Breast epithelium (tissue), 3 donors: ENCODE measurements at regions not wholly inside any gene's neighbourhood (a gene's known extent, or its start where the extent isn't known, plus 50 kb on each side); places are given as distances from the start of the nearest gene placed in this dataset.

Experiments
- POLR2AphosphoS5 ChIP-seq, 3 donors: sonication (generic); formaldehyde crosslinking; IDR thresholded peaks; one replicate each; pipeline ENCODE4 v1.6.1; 2017; ENCODE audit warnings: antibody characterized with exemption in 3 of 3
- TF ChIP-seq, protein P1 (sequence below), 3 donors: fragments of 450-650 bp; IDR thresholded peaks; one replicate each; pipeline ENCODE4 v1.5.1; 2016 to 2017; ENCODE audit warnings: antibody characterized with exemption in 3 of 3, mild to moderate bottlenecking in 3 of 3, moderate library complexity in 3 of 3

GRCh38 chr6:145060714-145061113 is 674.6 kb downstream of the EPM2A start:
- TF ChIP-seq, protein P1, sequence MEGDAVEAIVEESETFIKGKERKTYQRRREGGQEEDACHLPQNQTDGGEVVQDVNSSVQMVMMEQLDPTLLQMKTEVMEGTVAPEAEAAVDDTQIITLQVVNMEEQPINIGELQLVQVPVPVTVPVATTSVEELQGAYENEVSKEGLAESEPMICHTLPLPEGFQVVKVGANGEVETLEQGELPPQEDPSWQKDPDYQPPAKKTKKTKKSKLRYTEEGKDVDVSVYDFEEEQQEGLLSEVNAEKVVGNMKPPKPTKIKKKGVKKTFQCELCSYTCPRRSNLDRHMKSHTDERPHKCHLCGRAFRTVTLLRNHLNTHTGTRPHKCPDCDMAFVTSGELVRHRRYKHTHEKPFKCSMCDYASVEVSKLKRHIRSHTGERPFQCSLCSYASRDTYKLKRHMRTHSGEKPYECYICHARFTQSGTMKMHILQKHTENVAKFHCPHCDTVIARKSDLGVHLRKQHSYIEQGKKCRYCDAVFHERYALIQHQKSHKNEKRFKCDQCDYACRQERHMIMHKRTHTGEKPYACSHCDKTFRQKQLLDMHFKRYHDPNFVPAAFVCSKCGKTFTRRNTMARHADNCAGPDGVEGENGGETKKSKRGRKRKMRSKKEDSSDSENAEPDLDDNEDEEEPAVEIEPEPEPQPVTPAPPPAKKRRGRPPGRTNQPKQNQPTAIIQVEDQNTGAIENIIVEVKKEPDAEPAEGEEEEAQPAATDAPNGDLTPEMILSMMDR (IDR thresholded peaks at IDR 0.05), result no peak
- TF ChIP-seq POLR2AphosphoS5 (IDR thresholded peaks at IDR 0.05), result no peak
